ENCODE measurements at regions not wholly inside any gene's neighbourhood (a gene's known extent, or its start where the extent isn't known, plus 50 kb on each side); places are given as distances from the start of the nearest gene placed in this dataset.

DNA sequence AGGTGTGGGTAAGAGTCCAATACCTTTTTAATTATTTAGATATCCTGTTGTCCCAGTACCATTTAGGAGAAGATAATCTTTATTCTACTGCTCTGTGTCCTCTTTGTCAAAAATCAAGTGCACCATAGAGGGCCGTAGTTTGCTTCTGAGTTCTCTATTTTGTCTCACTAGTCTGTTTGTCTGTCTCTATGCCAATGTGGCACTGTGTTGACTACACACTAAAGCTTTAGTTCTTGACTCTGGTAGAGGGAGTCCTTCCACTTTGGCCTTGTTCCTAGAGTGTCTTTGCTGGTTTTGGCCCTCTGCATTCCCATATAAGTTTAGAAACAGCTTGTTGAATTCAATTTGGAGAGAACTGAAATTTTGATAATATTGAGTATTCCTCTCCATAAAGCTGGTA is 75.9 kb downstream of the SCGB2B2 start (continued):
- TF ChIP-seq, protein P1, sequence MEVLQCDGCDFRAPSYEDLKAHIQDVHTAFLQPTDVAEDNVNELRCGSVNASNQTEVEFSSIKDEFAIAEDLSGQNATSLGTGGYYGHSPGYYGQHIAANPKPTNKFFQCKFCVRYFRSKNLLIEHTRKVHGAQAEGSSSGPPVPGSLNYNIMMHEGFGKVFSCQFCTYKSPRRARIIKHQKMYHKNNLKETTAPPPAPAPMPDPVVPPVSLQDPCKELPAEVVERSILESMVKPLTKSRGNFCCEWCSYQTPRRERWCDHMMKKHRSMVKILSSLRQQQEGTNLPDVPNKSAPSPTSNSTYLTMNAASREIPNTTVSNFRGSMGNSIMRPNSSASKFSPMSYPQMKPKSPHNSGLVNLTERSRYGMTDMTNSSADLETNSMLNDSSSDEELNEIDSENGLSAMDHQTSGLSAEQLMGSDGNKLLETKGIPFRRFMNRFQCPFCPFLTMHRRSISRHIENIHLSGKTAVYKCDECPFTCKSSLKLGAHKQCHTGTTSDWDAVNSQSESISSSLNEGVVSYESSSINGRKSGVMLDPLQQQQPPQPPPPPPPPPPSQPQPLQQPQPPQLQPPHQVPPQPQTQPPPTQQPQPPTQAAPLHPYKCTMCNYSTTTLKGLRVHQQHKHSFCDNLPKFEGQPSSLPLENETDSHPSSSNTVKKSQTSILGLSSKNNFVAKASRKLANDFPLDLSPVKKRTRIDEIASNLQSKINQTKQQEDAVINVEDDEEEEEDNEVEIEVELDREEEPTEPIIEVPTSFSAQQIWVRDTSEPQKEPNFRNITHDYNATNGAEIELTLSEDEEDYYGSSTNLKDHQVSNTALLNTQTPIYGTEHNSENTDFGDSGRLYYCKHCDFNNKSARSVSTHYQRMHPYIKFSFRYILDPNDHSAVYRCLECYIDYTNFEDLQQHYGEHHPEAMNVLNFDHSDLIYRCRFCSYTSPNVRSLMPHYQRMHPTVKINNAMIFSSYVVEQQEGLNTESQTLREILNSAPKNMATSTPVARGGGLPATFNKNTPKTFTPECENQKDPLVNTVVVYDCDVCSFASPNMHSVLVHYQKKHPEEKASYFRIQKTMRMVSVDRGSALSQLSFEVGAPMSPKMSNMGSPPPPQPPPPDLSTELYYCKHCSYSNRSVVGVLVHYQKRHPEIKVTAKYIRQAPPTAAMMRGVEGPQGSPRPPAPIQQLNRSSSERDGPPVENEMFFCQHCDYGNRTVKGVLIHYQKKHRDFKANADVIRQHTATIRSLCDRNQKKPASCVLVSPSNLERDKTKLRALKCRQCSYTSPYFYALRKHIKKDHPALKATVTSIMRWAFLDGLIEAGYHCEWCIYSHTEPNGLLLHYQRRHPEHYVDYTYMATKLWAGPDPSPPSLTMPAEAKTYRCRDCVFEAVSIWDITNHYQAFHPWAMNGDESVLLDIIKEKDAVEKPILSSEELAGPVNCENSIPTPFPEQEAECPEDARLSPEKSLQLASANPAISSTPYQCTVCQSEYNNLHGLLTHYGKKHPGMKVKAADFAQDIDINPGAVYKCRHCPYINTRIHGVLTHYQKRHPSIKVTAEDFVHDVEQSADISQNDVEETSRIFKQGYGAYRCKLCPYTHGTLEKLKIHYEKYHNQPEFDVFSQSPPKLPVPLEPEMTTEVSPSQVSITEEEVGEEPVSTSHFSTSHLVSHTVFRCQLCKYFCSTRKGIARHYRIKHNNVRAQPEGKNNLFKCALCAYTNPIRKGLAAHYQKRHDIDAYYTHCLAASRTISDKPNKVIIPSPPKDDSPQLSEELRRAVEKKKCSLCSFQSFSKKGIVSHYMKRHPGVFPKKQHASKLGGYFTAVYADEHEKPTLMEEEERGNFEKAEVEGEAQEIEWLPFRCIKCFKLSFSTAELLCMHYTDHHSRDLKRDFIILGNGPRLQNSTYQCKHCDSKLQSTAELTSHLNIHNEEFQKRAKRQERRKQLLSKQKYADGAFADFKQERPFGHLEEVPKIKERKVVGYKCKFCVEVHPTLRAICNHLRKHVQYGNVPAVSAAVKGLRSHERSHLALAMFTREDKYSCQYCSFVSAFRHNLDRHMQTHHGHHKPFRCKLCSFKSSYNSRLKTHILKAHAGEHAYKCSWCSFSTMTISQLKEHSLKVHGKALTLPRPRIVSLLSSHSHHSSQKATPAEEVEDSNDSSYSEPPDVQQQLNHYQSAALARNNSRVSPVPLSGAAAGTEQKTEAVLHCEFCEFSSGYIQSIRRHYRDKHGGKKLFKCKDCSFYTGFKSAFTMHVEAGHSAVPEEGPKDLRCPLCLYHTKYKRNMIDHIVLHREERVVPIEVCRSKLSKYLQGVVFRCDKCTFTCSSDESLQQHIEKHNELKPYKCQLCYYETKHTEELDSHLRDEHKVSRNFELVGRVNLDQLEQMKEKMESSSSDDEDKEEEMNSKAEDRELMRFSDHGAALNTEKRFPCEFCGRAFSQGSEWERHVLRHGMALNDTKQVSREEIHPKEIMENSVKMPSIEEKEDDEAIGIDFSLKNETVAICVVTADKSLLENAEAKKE (CRISPR knock-in tag; IDR thresholded peaks at IDR 0.05): no peak
- TF ChIP-seq JUNB (IDR thresholded peaks at IDR 0.05; ENCODE audit: unreplicated experiment): no peak

DNA sequence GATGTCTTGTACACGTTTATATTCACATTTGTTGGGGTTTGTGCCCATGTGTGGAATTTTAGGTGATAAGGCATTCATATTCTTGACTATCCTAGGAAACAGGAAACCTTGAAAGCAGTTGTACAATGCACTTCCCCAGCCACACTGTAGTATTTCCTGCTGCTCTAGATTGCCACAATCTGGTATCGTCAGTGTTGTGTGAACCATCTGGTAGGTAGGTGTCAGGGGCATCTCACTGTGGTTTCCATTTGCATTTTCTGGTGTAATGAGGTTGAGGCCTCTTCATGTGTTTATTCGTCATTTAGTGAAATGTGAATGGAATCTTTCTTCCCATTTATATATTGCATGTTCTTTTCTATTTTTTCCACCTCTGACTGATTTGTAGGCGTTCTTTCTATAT is 76.6 kb downstream of the SCGB2B2 start:
- no peaks in the 10 kb centered on the region for H3F3A ChIP-seq (replicated peaks; ENCODE audit: low read depth)
- H3K4me1 ChIP-seq (ENCODE audit: insufficient read depth): no peaks in the 10 kb centered on the region
- H3K27ac ChIP-seq (ENCODE audit: low read depth): no peak overlapping the region
- no peak overlapping the region for H3K27ac Mint-ChIP-seq
- no peaks in the 10 kb centered on the region for H3K36me3 ChIP-seq (ENCODE audit: insufficient read depth)
- no peak overlapping the region for H3K4me3 Mint-ChIP-seq
- no peaks in the 10 kb centered on the region; the same call in 2 of the 3 replicates for H3K4me1 Mint-ChIP-seq
- H3K27me3 ChIP-seq (ENCODE audit: insufficient read depth): no peaks in the 10 kb centered on the region
- no peak overlapping the region for H3K4me2 ChIP-seq
- ATAC-seq (no peak), DNase-seq (ENCODE audit: low spot score) (no peak)
- H3K9me2 ChIP-seq (ENCODE audit: insufficient read depth): no peaks in the 10 kb centered on the region
- no peak overlapping the region for H2AFZ ChIP-seq
- peaks cover 11% of the 10 kb centered on the region for H3K27me3 Mint-ChIP-seq (ENCODE audit: insufficient read depth, low read depth, poor library complexity)
- no peaks in the 10 kb centered on the region for H3K36me3 Mint-ChIP-seq (ENCODE audit: low read depth)
- no peaks in the 10 kb centered on the region for H3K79me2 ChIP-seq (replicated peaks; ENCODE audit: insufficient read depth)
- peaks cover 16% of the 10 kb centered on the region for H3K9me3 Mint-ChIP-seq
- no peak for TF ChIP-seq ZNF114 (CRISPR knock-in tag; IDR thresholded peaks at IDR 0.05)
- TF ChIP-seq, protein P2, sequence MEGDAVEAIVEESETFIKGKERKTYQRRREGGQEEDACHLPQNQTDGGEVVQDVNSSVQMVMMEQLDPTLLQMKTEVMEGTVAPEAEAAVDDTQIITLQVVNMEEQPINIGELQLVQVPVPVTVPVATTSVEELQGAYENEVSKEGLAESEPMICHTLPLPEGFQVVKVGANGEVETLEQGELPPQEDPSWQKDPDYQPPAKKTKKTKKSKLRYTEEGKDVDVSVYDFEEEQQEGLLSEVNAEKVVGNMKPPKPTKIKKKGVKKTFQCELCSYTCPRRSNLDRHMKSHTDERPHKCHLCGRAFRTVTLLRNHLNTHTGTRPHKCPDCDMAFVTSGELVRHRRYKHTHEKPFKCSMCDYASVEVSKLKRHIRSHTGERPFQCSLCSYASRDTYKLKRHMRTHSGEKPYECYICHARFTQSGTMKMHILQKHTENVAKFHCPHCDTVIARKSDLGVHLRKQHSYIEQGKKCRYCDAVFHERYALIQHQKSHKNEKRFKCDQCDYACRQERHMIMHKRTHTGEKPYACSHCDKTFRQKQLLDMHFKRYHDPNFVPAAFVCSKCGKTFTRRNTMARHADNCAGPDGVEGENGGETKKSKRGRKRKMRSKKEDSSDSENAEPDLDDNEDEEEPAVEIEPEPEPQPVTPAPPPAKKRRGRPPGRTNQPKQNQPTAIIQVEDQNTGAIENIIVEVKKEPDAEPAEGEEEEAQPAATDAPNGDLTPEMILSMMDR (conservative IDR thresholded peaks at IDR 0.05; ENCODE audit: low read depth in 2 of 2): no peak
- no peak for TF ChIP-seq NANOG (IDR thresholded peaks at IDR 0.05; ENCODE audit: borderline replicate concordance)
- TF ChIP-seq, protein P1 (CRISPR knock-in tag; IDR thresholded peaks at IDR 0.05): no peak
- no peak overlapping the region for H3K4me3 ChIP-seq
- H4K20me1 ChIP-seq (replicated peaks; ENCODE audit: insufficient read depth): no peaks in the 10 kb centered on the region
